ENCODE measurements at regions not wholly inside any gene's neighbourhood (a gene's known extent, or its start where the extent isn't known, plus 50 kb on each side); places are given as distances from the start of the nearest gene placed in this dataset.

DNA sequence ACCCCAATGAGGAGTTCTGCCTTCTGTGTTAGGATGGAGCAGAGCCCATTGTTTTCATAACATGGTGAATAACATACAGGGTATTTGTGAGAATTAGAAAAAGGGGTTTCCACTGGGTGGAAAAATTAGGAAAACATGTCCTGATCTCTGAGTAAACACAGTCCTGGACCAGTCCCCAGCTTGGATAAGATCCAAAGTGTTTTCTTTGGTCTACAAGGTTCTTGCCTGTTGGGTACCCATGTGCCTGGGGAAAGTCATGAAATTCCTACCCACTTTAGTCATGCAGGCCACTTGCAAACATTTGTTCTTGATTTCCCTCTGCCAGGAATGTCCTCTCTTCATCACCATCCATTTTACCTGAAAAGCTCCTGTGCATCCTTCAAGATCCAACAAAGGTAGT lies 164.8 kb upstream of the DYNLRB2 start:
- TF ChIP-seq CSRNP3 (CRISPR knock-in tag; IDR thresholded peaks at IDR 0.05), result no peak
- TF ChIP-seq ESRRG (CRISPR knock-in tag; IDR thresholded peaks at IDR 0.05), result no peak
- no peak for TF ChIP-seq TSHZ2 (CRISPR knock-in tag; IDR thresholded peaks at IDR 0.05)
